Ureter (tissue), 1 donor: ENCODE measurements at regions not wholly inside any gene's neighbourhood (a gene's known extent, or its start where the extent isn't known, plus 50 kb on each side); places are given as distances from the start of the nearest gene placed in this dataset.

Experiments used
- DNase-seq: peaks from one replicate; pipeline ENCODE4 v3.0.0-alpha.2; 2020; ENCODE audit warnings: low spot score
- donor health status: DM: yes; HTN: yes; CAD: no.

GRCh38 chr12:24473097-24473496 is 475.8 kb downstream of the BCAT1 start:
- no peak for DNase-seq

- DNase-seq = no peak
These were observed 478.9 kb downstream of the BCAT1 start for GRCh38 chr12:24470050-24470449.

GRCh38 chr12:24469089-24469488 is 479.8 kb downstream of the BCAT1 start:
- no peak for DNase-seq

DNA sequence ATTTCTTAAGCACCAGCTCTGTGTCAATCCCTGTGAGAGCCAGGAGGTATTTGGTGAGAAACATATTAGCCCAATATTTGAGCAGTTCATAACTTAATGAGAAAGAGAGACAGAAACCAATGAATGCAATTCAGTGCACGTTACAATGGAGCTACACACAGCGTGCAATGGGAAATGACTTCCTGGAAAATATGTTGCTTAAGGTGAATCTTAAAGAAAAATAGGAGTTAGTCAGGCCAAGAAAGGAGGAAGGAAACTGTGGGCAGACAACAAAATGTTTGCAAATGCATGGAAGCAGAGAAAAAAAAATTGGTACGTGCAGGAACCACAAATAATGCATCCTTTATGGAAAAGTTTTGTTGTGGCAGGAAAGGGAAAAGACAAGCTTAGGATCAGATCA is 481.7 kb downstream of the BCAT1 start:
- DNase-seq = no peak

GRCh38 chr12:24463375-24463774 is 485.5 kb downstream of the BCAT1 start:
- no peak for DNase-seq

GRCh38 chr12:24462946-24463345 is 486.0 kb downstream of the BCAT1 start:
- no peak for DNase-seq

DNA sequence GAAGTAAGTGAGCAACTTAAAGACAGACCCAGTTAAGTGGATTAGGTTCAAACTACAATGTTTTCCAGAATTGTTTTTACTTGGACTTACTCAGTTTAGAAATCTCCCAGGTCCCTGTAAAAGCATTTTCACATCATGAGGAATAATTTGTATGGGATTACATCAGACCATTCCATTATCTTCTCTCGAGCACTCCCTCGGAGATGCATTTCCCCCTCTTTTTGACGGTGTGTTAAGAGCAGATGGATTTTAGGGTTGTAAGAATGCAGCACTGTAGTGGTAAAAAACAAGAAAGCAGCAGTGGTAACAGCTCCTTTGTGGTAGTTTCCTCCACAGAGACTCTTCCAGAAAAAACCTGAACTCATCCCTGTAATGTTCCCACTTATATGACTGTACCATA is 488.4 kb downstream of the BCAT1 start:
- DNase-seq = no peak

DNA sequence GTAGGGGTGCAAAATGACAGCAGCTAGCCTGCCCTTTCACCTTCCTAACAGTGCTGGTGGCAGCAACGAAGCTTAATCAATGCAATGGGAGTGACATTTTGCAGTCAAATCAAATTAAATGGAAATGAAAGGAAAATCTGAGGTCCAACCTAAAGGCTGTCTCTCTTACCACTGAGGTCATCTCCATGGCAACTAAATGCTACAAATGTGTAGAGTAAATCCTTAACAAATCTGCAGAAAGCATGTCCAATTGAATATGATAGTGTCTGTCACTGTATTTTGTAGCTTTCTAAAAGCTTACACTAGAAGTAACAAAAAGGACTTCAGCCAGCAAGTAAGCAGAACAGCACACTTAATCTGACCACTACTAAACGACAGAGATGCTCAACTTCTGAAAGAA is 488.8 kb downstream of the BCAT1 start:
- no peak for DNase-seq

GRCh38 chr12:24455811-24456210 is 493.1 kb downstream of the BCAT1 start:
- no peak for DNase-seq

GRCh38 chr12:24447678-24448077 is 498.2 kb upstream of the SOX5 start:
- no peak for DNase-seq

- DNase-seq = no peak
These were observed 496.8 kb upstream of the SOX5 start for GRCh38 chr12:24446287-24446686.

GRCh38 chr12:24444634-24445033 is 495.2 kb upstream of the SOX5 start:
- DNase-seq = no peak

GRCh38 chr12:24441458-24441857 is 492.0 kb upstream of the SOX5 start:
- no peak for DNase-seq

DNA sequence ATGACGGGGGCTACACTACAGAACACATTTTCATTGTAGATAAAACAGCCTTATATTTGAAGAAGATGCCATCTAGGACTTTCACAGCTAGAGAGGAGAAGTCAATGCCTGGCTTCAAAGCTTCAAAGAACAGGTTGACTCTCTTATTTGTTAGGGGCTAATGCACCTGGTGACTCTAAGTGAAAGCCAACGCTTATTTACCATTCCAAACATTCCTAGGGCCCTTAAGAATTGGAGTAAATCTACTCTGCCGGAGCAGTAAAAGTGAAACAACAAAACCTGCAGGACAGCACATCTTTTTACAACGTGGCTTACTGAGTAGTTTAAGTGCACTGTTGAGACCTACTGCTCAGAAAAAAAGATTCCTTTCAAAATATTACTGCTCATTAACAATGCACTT is 487.2 kb upstream of the SOX5 start:
- DNase-seq = no peak

DNA sequence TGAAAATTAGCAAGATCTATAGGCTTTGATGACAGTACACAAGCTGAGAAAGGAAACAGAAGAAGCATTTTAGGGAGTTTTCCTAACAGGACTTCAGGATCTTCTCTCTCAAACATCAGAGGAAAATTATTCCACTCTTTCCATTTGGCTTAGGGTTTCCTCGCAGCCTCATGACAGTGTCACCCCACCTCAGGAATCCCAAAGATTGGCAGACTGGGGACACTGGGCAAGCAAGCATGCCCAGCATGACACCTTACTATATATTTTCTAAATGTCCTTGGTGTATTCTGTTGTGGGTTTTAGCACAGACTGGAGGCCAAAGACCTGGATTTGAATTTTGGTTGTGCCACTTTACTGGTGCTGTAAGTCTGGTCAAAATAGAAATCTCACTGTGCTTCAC is 482.4 kb upstream of the SOX5 start:
- no peak for DNase-seq

DNA sequence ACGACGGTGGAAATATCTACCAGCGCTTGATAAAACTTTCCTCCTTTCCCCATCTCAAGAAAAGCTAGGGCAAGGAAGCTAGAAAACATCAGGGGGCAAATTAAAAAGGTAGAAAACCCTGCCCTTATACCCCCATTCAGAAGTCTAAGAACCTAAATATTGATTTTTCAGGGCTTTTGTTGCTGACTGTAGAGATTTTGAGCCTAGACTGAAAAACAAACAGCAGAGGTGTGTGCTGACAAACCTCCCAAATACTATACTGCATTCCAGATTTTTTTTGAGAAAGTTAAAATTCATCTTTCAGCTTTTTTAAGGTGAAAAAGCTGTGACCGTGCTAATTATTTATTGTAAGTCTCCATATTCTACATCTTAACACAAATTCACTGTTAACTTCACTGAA is 478.3 kb upstream of the SOX5 start:
- DNase-seq = no peak

- no peak for DNase-seq
These were observed 476.1 kb upstream of the SOX5 start for GRCh38 chr12:24425601-24425970.

DNA sequence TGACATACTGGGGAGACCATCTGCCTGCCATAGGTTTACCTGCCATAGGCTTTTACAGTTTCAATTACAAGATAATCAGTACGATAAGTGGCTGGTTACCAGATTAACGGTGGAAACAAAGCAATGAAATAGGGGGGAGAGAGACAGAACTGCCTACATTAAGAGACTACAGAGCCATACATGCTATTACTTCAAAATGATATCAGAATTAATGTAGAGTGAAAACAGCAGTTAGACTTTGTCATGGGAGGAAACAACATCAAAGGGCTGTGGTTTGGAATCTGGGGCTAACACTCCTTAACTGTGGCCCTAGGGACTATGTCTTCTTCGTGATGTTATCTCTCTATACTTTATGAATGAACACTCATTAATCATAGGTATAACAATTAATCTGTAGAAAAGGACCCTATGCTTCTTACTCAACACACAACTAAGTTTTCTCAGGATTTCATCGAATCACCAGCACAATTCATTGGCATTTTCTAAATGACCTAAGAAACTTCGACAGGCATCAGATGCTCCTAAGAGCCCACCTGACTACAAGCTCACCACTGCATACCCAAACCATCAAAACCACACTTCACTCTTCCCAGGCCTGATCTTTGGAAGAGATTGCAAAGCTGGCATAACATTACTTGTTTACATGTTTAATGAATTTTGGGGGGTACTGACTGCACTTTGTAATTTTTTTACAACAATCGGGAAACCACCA is 475.6 kb upstream of the SOX5 start:
- no peak for DNase-seq

DNA sequence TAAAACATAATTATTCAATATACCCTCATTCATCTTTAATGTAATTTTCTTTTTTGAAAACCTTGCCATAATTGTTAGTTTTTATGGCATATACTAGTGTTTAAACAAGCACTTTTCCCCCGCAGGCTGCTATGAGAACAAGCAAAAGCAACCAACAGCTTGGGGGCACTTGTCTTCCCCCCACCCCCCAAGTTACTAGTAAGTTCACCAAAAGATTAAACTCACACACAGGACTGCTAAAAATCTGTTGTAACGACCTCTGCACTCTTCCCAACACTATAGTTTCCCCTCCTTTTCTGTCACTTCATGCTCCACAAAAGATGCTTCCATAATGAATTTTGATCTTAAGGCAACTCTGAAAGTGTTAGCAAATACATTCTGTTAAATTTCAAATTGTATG is 474.9 kb upstream of the SOX5 start:
- DNase-seq = no peak

DNA sequence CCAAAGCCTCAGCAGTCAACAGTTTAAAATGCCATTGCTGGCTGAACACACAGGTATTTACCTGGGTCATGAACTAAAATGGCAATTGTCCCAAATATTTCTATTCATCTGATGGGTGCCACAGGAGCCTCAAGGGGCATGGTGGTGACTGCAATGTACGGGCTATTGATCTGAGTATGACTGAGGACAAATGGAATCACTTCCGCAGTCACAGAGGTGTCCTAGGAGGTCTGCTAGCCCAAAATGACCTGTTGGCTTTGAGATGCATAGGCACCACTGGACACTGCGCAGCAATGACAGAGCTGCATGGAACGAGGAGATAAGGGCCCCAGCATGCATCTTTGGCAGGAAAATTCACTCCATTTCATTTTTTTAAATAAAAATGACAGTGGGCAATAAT is 474.1 kb upstream of the SOX5 start:
- DNase-seq = no peak

GRCh38 chr12:24421759-24422158 is 472.3 kb upstream of the SOX5 start:
- no peak for DNase-seq

- DNase-seq = no peak
These were observed 468.7 kb upstream of the SOX5 start for GRCh38 chr12:24418157-24418556.

GRCh38 chr12:24416423-24417109 is 467.1 kb upstream of the SOX5 start:
- DNase-seq = no peak

GRCh38 chr12:24415934-24416333 is 466.5 kb upstream of the SOX5 start:
- no peak for DNase-seq
